Panc1 (cell line): ENCODE measurements at regions not wholly inside any gene's neighbourhood (a gene's known extent, or its start where the extent isn't known, plus 50 kb on each side); places are given as distances from the start of the nearest gene placed in this dataset.

Source experiments
- ATAC-seq: fragments of 200-7000 bp; cut with Tn5 transposase; 2 replicates; pipeline ENCODE4 v1.9.1; 2020; ENCODE audit warnings: mild to moderate bottlenecking, moderate library complexity
- BruUV-seq: library from RNA; stranded (reverse); fragments of 400-500 nt; replicated peaks from 2 replicates; lab custom pipeline; 2021; lab: Mats Ljungman, UMichigan
- CTCF ChIA-PET: fragments of 300-600 bp; sonication (Branson Sonifier 250); formaldehyde crosslinking; loops from one replicate; lab custom pipeline; 2022; ENCODE audit warnings: antibody characterized with exemption; lab: Charles Lee
- POLR2A ChIA-PET: fragments of 300-600 bp; sonication (Branson Sonifier 250); formaldehyde crosslinking; loops from one replicate; lab custom pipeline; 2022; ENCODE audit warnings: antibody characterized with exemption; lab: Charles Lee
- DNase-seq: peaks from one replicate; pipeline ENCODE4 v3.0.0-alpha.2; 2010; ENCODE audit warnings: low read depth, low spot score
- H3K27ac ChIP-seq: 2 replicates; pipeline ENCODE4 v1.5.1; 2011; ENCODE audit warnings: mild to moderate bottlenecking, low read length, inconsistent platforms
- H3K27me3 ChIP-seq: fragments of 200-500 bp; sonication (Bioruptor generic); 2 replicates; pipeline ENCODE4 v1.6.0; 2014; ENCODE audit warnings: low read length, inconsistent platforms; ENCODE audit not compliant: control insufficient read depth, insufficient read depth
- H3K36me3 ChIP-seq: fragments of 200-500 bp; sonication (Bioruptor generic); 2 replicates; pipeline ENCODE4 v1.5.1; 2014; ENCODE audit warnings: inconsistent platforms, mild to moderate bottlenecking, low read length, moderate library complexity; ENCODE audit not compliant: control insufficient read depth, insufficient read depth
- H3K4me1 ChIP-seq: 2 replicates; pipeline ENCODE4 v1.5.1; 2011; ENCODE audit warnings: inconsistent platforms, mild to moderate bottlenecking, low read length, moderate library complexity; ENCODE audit not compliant: control insufficient read depth, insufficient read depth
- H3K4me3 ChIP-seq, 2 experiments: 2 replicates each; pipeline ENCODE4 v1.5.1; 2011 to 2012; ENCODE audit warnings: low read depth in 2 of 2, low read length in 2 of 2, mild to moderate bottlenecking in 2 of 2, inconsistent platforms in 1 of 2, moderate library complexity in 1 of 2
- H3K9me3 ChIP-seq: fragments of 200-500 bp; sonication (Bioruptor generic); 2 replicates; pipeline ENCODE4 v1.5.1; 2014; ENCODE audit warnings: low read depth, mild to moderate bottlenecking, inconsistent platforms, low read length, moderate library complexity; ENCODE audit not compliant: control insufficient read depth, insufficient read depth
- CTCF ChIP-seq: fragments of 450-650 bp; IDR thresholded peaks from 2 replicates; pipeline ENCODE4 v1.5.1; 2017; ENCODE audit warnings: mild to moderate bottlenecking
- POLR2AphosphoS5 ChIP-seq: IDR thresholded peaks from 2 replicates; pipeline ENCODE4 v1.6.1; 2012; ENCODE audit warnings: mild to moderate bottlenecking, low read depth, low read length, moderate library complexity
- REST ChIP-seq, 2 experiments: IDR thresholded peaks; 2 replicates each; pipeline ENCODE4 v1.6.1; 2011 to 2012; ENCODE audit warnings: low read depth in 2 of 2, control low read depth in 1 of 2, low read length in 1 of 2, mild to moderate bottlenecking in 1 of 2, moderate library complexity in 1 of 2; ENCODE audit not compliant: insufficient read depth in 1 of 2
- SIN3A ChIP-seq: IDR thresholded peaks from 2 replicates; pipeline ENCODE4 v1.6.1; 2012; ENCODE audit warnings: low read depth, mild to moderate bottlenecking, low read length, moderate library complexity, borderline replicate concordance; ENCODE audit not compliant: insufficient read depth
- TCF7L2 ChIP-seq: IDR thresholded peaks from 2 replicates; pipeline ENCODE4 v1.6.1; 2011; ENCODE audit warnings: mild to moderate bottlenecking, low read depth, low read length, inconsistent platforms
- in situ Hi-C: cut with HindIII; loops from 2 replicates; pipeline ENCODE4 v1.10.0; 2016; ENCODE audit warnings: low sequenced_read_pairs, low pct_unique_long_range_greater_than_20kb
- intact Hi-C: fragments of 100-400 bp; cut with micrococcal nuclease; formaldehyde crosslinking; loops from one replicate; pipeline ENCODE4 v1.10.0; 2022; ENCODE audit not compliant: unreplicated experiment

GRCh38 chr2:183859129-183859528 is 734.9 kb downstream of the NUP35 start:
- in situ Hi-C loops = no loop called here
- Histone ChIP-seq H3K27ac (no peak overlapping the region), H3K4me3 (no peak overlapping the region), H3K9me3 (no peaks in the 10 kb centered on the region), H3K4me1 (no peaks in the 10 kb centered on the region), H3K36me3 (no peaks in the 10 kb centered on the region), H3K27me3 (no peaks in the 10 kb centered on the region)
- intact Hi-C loops = no loop called here
- POLR2A ChIA-PET = no interaction called here
- TF ChIP-seq REST (IDR thresholded peaks at IDR 0.05; ENCODE audit: insufficient read depth in 1 of 2, low read depth in 2 of 2, low read length in 1 of 2) (no peak), SIN3A (no peak), TCF7L2 (no peak), POLR2AphosphoS5 (no peak), CTCF (no peak)
- CTCF ChIA-PET = no interaction called here
- no TSS peak for BruUV-seq
- DNase-seq (no peak), ATAC-seq (no peak)

GRCh38 chr2:183866666-183867065 is 731.7 kb upstream of the ZNF804A start:
- ChIA-PET CTCF (no interaction called here), POLR2A (no interaction called here)
- intact Hi-C loops = no loop called here
- ATAC-seq (no peak), DNase-seq (no peak)
- TF ChIP-seq REST (IDR thresholded peaks at IDR 0.05; ENCODE audit: insufficient read depth in 1 of 2, low read depth in 2 of 2, low read length in 1 of 2) = no peak
- TF ChIP-seq SIN3A = no peak
- TF ChIP-seq TCF7L2 = no peak
- TF ChIP-seq POLR2AphosphoS5 = no peak
- no peak for TF ChIP-seq CTCF
- no peaks in the 10 kb centered on the region for H3K36me3 ChIP-seq
- BruUV-seq = no TSS peak
- H3K4me3 ChIP-seq = no peak overlapping the region
- no peak overlapping the region for H3K27ac ChIP-seq
- no peaks in the 10 kb centered on the region for H3K9me3 ChIP-seq
- in situ Hi-C loops = no loop called here
- H3K27me3 ChIP-seq = no peaks in the 10 kb centered on the region
- no peaks in the 10 kb centered on the region for H3K4me1 ChIP-seq
